ENCODE measurements at regions not wholly inside any gene's neighbourhood (a gene's known extent, or its start where the extent isn't known, plus 50 kb on each side); places are given as distances from the start of the nearest gene placed in this dataset.

DNA sequence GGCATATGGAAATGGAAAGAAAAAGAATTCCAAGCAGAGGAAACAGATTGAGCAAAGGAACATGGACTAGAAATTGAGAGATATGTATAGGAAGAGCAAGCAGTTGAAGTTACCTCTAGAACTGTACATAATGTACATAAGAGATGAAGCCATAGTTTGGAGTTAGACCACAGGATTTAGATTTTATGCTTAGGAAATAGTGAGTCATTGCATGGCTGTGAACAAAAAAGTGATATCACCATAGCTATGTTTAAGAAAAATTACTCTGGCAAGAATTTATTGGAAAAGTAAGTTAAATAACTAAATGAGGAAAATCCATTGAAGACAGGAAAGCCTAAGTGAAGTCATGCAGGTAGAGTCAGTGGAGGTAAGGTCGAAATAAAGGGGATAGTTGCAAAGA, 99.4 kb upstream of the GALNT5 start:
- TF ChIP-seq TAF1 (CRISPR knock-in tag; IDR thresholded peaks at IDR 0.05) (no peak), HMG20A (CRISPR knock-in tag; IDR thresholded peaks at IDR 0.05; ENCODE audit: borderline replicate concordance) (no peak), CTCF (CRISPR knock-in tag; IDR thresholded peaks at IDR 0.05) (no peak)

Measured in HepG2 (cell line).